ENCODE measurements at regions not wholly inside any gene's neighbourhood (a gene's known extent, or its start where the extent isn't known, plus 50 kb on each side); places are given as distances from the start of the nearest gene placed in this dataset.

DNA sequence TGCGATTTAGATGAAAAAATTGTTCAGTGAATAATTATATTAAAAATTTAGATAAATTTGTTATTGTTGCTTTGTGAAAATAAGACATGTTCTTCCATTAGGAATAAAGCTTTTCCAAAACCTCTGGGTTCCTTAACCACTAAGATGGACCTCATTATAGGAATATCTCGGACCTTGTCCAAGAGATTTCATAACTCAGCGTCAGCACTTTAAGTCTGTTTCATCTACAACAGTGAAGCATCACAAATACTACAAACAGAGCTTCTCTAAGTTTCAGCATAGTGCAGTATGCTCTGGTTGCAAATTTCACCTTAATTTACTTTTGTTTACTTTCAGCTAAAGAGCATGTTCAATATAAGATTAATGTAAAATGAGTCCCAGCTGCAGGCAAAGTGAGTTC, 150.3 kb downstream of the UBE2E3 start:
- TF ChIP-seq, protein P1, sequence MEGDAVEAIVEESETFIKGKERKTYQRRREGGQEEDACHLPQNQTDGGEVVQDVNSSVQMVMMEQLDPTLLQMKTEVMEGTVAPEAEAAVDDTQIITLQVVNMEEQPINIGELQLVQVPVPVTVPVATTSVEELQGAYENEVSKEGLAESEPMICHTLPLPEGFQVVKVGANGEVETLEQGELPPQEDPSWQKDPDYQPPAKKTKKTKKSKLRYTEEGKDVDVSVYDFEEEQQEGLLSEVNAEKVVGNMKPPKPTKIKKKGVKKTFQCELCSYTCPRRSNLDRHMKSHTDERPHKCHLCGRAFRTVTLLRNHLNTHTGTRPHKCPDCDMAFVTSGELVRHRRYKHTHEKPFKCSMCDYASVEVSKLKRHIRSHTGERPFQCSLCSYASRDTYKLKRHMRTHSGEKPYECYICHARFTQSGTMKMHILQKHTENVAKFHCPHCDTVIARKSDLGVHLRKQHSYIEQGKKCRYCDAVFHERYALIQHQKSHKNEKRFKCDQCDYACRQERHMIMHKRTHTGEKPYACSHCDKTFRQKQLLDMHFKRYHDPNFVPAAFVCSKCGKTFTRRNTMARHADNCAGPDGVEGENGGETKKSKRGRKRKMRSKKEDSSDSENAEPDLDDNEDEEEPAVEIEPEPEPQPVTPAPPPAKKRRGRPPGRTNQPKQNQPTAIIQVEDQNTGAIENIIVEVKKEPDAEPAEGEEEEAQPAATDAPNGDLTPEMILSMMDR (conservative IDR thresholded peaks at IDR 0.05): no peak
- no peak for TF ChIP-seq EZH2 (IDR thresholded peaks at IDR 0.05; ENCODE audit: low read depth)
